ENCODE measurements at regions not wholly inside any gene's neighbourhood (a gene's known extent, or its start where the extent isn't known, plus 50 kb on each side); places are given as distances from the start of the nearest gene placed in this dataset.

DNA sequence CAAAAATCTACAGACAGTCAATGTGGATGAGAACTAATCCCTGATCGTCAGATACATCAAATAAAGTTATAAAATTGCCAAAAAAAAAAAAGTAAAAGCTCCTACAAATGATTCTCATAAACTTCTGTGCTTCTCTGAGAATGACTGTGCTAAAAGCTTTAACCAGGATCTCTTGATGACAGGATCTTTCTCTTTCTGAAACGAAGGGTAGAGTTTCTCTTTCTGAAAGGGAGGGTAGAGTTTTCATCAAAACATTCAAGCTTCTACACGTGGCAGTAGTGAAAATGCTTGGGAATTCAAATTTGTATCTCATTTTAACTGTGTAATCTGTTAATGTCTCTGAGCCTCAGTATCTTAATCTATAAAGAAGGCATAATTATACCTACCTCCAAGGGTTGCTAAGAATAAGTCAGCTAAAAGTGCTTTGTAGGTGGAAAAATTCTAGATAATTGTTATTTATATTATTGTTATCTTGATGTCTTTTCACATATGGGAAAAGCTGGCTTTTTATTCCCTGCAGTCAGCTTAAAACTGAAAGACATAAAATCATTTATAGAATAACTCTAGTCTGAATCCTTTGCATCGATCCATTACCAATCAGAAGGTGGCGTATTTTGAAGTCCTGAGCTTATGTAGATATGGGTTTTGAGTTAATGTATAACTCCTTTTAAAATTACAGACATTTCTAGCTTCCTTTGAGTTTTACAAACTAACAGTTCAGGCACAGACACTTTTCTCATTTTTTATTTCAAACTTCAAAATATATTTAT lies 157.4 kb downstream of the DACT1 start:
- H3K4me3 ChIP-seq, result no peak overlapping the region
- H3K27ac ChIP-seq, result no peak overlapping the region
- DNase-seq (ENCODE audit: low spot score), result no peak
- H3K27me3 ChIP-seq (replicated peaks; ENCODE audit: insufficient read depth), result no peaks in the 10 kb centered on the region
- no peaks in the 10 kb centered on the region for H3K4me1 ChIP-seq (replicated peaks)
- TF ChIP-seq, protein P1, sequence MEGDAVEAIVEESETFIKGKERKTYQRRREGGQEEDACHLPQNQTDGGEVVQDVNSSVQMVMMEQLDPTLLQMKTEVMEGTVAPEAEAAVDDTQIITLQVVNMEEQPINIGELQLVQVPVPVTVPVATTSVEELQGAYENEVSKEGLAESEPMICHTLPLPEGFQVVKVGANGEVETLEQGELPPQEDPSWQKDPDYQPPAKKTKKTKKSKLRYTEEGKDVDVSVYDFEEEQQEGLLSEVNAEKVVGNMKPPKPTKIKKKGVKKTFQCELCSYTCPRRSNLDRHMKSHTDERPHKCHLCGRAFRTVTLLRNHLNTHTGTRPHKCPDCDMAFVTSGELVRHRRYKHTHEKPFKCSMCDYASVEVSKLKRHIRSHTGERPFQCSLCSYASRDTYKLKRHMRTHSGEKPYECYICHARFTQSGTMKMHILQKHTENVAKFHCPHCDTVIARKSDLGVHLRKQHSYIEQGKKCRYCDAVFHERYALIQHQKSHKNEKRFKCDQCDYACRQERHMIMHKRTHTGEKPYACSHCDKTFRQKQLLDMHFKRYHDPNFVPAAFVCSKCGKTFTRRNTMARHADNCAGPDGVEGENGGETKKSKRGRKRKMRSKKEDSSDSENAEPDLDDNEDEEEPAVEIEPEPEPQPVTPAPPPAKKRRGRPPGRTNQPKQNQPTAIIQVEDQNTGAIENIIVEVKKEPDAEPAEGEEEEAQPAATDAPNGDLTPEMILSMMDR (IDR thresholded peaks at IDR 0.05), result no peak
- TF ChIP-seq POLR2A (IDR thresholded peaks at IDR 0.05) (no peak), POLR2AphosphoS5 (IDR thresholded peaks at IDR 0.05) (no peak)
- WGBS, result 59% methylated on average over 5 of the region's 5 CpGs
- H3K36me3 ChIP-seq, result no peaks in the 10 kb centered on the region
- intact Hi-C loops (cut with DNase I), result no loop called here
- no peaks in the 10 kb centered on the region for H3K9me3 ChIP-seq

DNA sequence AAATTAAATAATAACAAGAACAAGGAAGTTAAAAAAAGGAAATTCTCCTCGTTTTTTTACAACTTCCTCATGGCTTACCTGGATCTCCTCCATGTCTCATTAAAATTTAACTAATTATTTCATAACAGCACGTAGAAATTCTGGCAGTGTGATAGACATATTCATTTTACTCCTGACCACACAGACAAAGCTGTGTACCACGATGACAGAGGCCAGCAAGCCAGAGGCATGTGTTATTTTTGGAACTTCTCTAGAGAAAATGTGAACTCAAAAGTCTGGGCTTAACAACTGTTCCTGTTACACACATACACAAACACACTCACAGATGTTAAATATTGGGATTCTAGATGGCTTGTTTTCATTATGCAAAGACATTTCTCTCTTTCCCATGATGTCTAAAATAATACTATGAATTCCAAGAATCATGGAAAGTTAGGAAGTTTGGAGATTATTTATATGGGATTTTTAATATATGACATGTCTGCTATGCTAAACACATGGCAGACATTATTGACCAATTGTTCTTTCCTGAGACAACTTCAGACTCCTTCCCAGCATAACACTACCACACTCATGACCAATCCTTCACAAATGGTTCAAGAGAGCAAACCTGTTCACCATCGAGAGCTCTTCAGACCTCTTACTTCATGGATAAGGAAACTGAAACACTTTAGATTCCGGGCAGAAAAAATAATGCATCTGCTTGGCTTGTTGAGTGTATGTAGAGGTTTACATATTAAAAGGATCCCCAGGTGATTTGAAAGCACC lies 158.7 kb downstream of the DACT1 start:
- Histone ChIP-seq H3K4me1 (replicated peaks) (no peaks in the 10 kb centered on the region), H3K27me3 (replicated peaks; ENCODE audit: insufficient read depth) (no peaks in the 10 kb centered on the region), H3K4me3 (no peak overlapping the region), H3K27ac (no peak overlapping the region), H3K9me3 (no peaks in the 10 kb centered on the region), H3K36me3 (no peaks in the 10 kb centered on the region)
- 37% methylated on average over 5 of the region's 5 CpGs for WGBS
- no peak for DNase-seq (ENCODE audit: low spot score)
- intact Hi-C loops (cut with DNase I), result no loop called here
- TF ChIP-seq POLR2A (IDR thresholded peaks at IDR 0.05), result no peak
- TF ChIP-seq, protein P1 (IDR thresholded peaks at IDR 0.05), result no peak
- TF ChIP-seq POLR2AphosphoS5 (IDR thresholded peaks at IDR 0.05), result no peak

DNA sequence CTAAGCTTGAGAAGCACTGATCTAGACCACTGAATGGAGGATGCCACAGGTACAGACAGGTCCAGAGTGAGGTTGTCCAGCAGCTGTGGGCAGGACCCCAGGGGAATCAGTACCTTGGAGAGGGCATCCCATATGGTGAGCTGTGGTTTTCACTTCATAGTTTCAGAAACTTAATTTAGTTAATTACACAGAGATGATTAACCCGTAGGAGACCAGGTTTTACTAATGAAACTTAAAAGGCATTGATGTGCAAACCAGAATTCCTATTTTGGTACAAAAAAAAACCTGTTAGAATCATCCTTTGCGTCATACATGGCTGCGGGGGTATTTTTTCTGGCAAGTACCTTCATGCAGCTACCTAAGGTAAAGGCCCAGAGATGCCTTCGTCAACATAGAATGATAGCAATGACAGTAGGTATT lies 159.3 kb downstream of the DACT1 start:
- no peaks in the 10 kb centered on the region for H3K9me3 ChIP-seq
- WGBS, result 58% methylated on average over 4 of the region's 4 CpGs
- no peak for DNase-seq (ENCODE audit: low spot score)
- no peak overlapping the region for H3K4me3 ChIP-seq
- no peaks in the 10 kb centered on the region for H3K36me3 ChIP-seq
- intact Hi-C loops (cut with DNase I), result no loop called here
- H3K27me3 ChIP-seq (replicated peaks; ENCODE audit: insufficient read depth), result no peaks in the 10 kb centered on the region
- TF ChIP-seq, protein P1 (IDR thresholded peaks at IDR 0.05), result no peak
- TF ChIP-seq POLR2A (IDR thresholded peaks at IDR 0.05), result no peak
- TF ChIP-seq POLR2AphosphoS5 (IDR thresholded peaks at IDR 0.05), result no peak
- H3K4me1 ChIP-seq (replicated peaks), result no peaks in the 10 kb centered on the region
- H3K27ac ChIP-seq, result no peak overlapping the region

DNA sequence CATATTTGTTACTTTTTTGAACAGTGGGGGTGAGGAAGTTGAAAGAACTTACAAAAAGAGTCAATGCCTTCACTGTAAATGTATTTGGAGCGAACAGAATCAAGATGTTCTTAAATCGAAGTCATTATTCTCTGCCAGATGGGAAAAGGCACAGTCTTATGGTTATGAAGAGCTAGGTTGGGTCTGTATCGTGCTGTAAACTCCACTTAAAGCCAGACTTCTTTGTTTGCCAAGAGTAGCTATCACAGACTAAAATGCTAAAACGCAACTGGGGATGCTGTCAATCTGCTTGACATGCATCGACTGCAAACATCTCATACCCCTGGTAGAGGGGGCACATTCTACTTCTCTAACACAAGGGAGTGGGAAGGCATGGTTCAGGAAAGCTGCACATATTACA lies 160.4 kb downstream of the DACT1 start:
- WGBS, result 85% methylated on average over 5 of the region's 5 CpGs
- intact Hi-C loops (cut with DNase I), result no loop called here
- Histone ChIP-seq H3K4me3 (no peak overlapping the region), H3K36me3 (no peaks in the 10 kb centered on the region), H3K4me1 (replicated peaks) (no peaks in the 10 kb centered on the region), H3K27me3 (replicated peaks; ENCODE audit: insufficient read depth) (no peaks in the 10 kb centered on the region), H3K27ac (no peak overlapping the region), H3K9me3 (no peaks in the 10 kb centered on the region)
- TF ChIP-seq, protein P1 (IDR thresholded peaks at IDR 0.05), result no peak
- DNase-seq (ENCODE audit: low spot score), result no peak

DNA sequence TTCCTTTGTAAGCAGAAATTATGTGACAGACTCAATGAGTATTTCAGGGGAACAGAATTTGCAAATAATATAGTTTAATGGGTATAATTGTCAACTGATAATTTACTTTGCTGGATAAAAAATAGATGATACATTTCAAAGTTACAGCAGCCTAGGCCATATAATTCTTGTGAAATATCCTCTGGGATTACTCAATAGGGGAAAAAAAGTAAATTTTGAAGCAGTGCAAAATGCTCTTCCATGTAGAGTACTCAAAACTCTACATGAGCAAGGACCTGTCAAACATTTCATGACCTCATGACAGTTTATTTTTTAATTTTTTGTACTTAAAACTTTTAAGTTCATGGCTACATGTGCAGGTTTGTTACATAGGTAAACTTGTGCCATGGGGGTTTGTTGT lies 163.3 kb downstream of the DACT1 start:
- Histone ChIP-seq H3K27ac (no peak overlapping the region), H3K4me3 (no peak overlapping the region), H3K4me1 (replicated peaks) (no peaks in the 10 kb centered on the region), H3K27me3 (replicated peaks; ENCODE audit: insufficient read depth) (no peaks in the 10 kb centered on the region), H3K9me3 (no peaks in the 10 kb centered on the region), H3K36me3 (no peaks in the 10 kb centered on the region)
- TF ChIP-seq, protein P1 (IDR thresholded peaks at IDR 0.05), result no peak
- TF ChIP-seq POLR2A (IDR thresholded peaks at IDR 0.05) (no peak), POLR2AphosphoS5 (IDR thresholded peaks at IDR 0.05) (no peak)
- DNase-seq (ENCODE audit: low spot score), result no peak
- intact Hi-C loops (cut with DNase I), result no loop called here

Measured in prostate gland (tissue), 2 donors.